Suprapubic skin (tissue), 4 donors: ENCODE measurements at regions not wholly inside any gene's neighbourhood (a gene's known extent, or its start where the extent isn't known, plus 50 kb on each side); places are given as distances from the start of the nearest gene placed in this dataset.

Experiments
- DNase-seq, 2 donors: peaks; one replicate each; pipeline ENCODE4 v3.0.0-alpha.2; 2019; ENCODE audit warnings: low spot score in 2 of 2
- H3K27ac ChIP-seq: fragments of 200-600 bp; sonication (generic); one replicate; pipeline ENCODE4 v1.5.1; 2019
- H3K27me3 ChIP-seq: fragments of 200-600 bp; sonication (generic); one replicate; pipeline ENCODE4 v1.5.1; 2019
- H3K36me3 ChIP-seq: fragments of 200-600 bp; sonication (generic); one replicate; pipeline ENCODE4 v1.5.1; 2019
- H3K4me1 ChIP-seq: fragments of 200-600 bp; sonication (generic); one replicate; pipeline ENCODE4 v1.5.1; 2019
- H3K4me3 ChIP-seq: fragments of 200-600 bp; sonication (generic); one replicate; pipeline ENCODE4 v1.5.1; 2019; ENCODE audit warnings: mild to moderate bottlenecking
- H3K9me3 ChIP-seq: fragments of 200-600 bp; sonication (generic); one replicate; pipeline ENCODE4 v1.5.1; 2019
- EP300 ChIP-seq: sonication (generic); formaldehyde crosslinking; IDR thresholded peaks from one replicate; pipeline ENCODE4 v1.6.1; 2017; ENCODE audit warnings: antibody characterized with exemption
- POLR2A ChIP-seq, 2 donors: fragments of 450-650 bp; IDR thresholded peaks; one replicate each; pipeline ENCODE4 v1.6.1; 2017; ENCODE audit warnings: antibody characterized with exemption in 2 of 2, mild to moderate bottlenecking in 2 of 2, moderate library complexity in 2 of 2
- POLR2AphosphoS5 ChIP-seq, 3 donors: sonication (generic); formaldehyde crosslinking; IDR thresholded peaks; one replicate each; pipeline ENCODE4 v1.6.1; 2017; ENCODE audit warnings: antibody characterized with exemption in 3 of 3
- WGBS: methylation state at CpG from one replicate; pipeline ENCODE4 v1.1.5; 2018; 5-methylcytosine and 5-hydroxymethylcytosine counted together
- TF ChIP-seq, protein P1 (sequence below), 2 donors: fragments of 200-600 bp in 1 of 2; fragments of 450-650 bp in 1 of 2; sonication (generic) in 1 of 2; IDR thresholded peaks; one replicate each; pipeline ENCODE4 v1.5.1; 2016 to 2019; ENCODE audit warnings: antibody characterized with exemption in 2 of 2, mild to moderate bottlenecking in 1 of 2, moderate library complexity in 1 of 2

DNA sequence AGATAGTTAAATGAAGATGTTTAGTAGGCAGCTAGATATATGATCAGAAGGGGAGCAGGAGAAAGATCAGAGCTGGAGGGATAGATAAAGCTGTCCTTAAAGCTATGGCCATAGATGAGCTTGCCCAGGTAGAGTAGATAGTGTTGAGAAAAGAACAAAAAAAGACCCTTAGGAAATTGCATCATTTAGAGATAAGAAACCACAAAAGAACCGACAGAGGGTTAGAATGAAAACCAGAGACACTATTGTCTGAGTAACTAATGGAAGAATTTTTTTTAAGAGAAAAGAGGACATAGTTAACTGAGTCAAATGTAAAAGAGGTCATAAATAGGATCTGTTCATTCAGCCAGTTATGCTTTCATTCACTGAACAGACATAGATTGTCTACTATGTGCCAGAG lies 101.8 kb downstream of the TNFAIP3 start:
- H3K4me1 ChIP-seq: peaks cover 3% of the 10 kb centered on the region
- H3K27me3 ChIP-seq: no peaks in the 10 kb centered on the region
- WGBS: 60% methylated on average over 1 of the region's 1 CpG
- H3K27ac ChIP-seq: no peak overlapping the region
- H3K36me3 ChIP-seq: no peaks in the 10 kb centered on the region
- TF ChIP-seq EP300: no peak
- DNase-seq: no peak
- H3K9me3 ChIP-seq: no peaks in the 10 kb centered on the region
- no peak overlapping the region for H3K4me3 ChIP-seq

DNA sequence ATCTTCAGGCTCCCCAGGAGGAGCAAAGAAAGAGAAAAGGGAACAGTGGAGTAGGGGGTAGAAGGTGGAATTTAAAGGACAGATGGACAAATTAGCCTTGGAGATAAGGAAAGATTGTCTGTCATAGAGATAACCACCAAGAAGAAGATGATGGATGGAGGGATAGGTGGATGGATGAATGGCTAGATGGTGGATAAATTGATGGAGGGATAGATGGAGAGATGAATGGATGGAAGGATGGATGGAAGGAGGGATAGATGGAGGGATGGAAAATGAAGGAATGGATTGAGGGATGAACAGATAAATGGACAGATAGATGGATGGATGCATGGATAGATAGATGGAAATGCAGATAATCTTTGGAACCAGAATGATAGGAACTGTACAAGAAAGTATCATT lies 102.8 kb downstream of the TNFAIP3 start:
- Histone ChIP-seq H3K4me1 (peaks cover 3% of the 10 kb centered on the region), H3K27ac (no peak overlapping the region), H3K36me3 (no peaks in the 10 kb centered on the region), H3K9me3 (no peaks in the 10 kb centered on the region), H3K4me3 (no peak overlapping the region), H3K27me3 (no peaks in the 10 kb centered on the region)
- no peak for DNase-seq
- TF ChIP-seq POLR2A (IDR thresholded peaks at IDR 0.05): no peak
- TF ChIP-seq, protein P1, sequence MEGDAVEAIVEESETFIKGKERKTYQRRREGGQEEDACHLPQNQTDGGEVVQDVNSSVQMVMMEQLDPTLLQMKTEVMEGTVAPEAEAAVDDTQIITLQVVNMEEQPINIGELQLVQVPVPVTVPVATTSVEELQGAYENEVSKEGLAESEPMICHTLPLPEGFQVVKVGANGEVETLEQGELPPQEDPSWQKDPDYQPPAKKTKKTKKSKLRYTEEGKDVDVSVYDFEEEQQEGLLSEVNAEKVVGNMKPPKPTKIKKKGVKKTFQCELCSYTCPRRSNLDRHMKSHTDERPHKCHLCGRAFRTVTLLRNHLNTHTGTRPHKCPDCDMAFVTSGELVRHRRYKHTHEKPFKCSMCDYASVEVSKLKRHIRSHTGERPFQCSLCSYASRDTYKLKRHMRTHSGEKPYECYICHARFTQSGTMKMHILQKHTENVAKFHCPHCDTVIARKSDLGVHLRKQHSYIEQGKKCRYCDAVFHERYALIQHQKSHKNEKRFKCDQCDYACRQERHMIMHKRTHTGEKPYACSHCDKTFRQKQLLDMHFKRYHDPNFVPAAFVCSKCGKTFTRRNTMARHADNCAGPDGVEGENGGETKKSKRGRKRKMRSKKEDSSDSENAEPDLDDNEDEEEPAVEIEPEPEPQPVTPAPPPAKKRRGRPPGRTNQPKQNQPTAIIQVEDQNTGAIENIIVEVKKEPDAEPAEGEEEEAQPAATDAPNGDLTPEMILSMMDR (IDR thresholded peaks at IDR 0.05): no peak

DNA sequence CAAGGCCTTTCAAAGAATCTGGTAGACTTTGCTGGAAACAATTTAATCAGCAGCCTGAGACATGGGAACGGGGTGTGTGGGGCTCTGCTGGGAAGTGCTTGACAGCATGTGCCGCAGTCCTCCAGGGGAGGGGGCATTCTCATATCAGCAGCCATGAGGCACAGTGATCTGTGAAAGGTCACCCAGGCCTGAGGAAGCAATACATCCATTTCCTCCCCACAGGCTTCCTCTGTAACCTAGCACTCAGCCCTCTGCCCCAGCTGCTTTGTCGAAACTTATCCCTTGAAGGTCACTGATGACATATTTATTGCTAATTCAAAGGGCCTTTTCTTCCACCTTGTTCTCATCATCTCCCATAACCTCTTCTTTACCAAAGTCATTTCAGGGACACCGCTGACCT lies 103.3 kb downstream of the TNFAIP3 start:
- H3K27ac ChIP-seq: no peak overlapping the region
- DNase-seq: no peak
- H3K27me3 ChIP-seq: no peaks in the 10 kb centered on the region
- no peak overlapping the region for H3K4me3 ChIP-seq
- H3K9me3 ChIP-seq: no peaks in the 10 kb centered on the region
- peaks cover 3% of the 10 kb centered on the region for H3K4me1 ChIP-seq
- no peaks in the 10 kb centered on the region for H3K36me3 ChIP-seq
- no peak for TF ChIP-seq POLR2AphosphoS5 (IDR thresholded peaks at IDR 0.05)
- TF ChIP-seq, protein P1 (IDR thresholded peaks at IDR 0.05): no peak
- no peak for TF ChIP-seq EP300
- no peak for TF ChIP-seq POLR2A (IDR thresholded peaks at IDR 0.05)
- WGBS: 79% methylated on average over 4 of the region's 4 CpGs

DNA sequence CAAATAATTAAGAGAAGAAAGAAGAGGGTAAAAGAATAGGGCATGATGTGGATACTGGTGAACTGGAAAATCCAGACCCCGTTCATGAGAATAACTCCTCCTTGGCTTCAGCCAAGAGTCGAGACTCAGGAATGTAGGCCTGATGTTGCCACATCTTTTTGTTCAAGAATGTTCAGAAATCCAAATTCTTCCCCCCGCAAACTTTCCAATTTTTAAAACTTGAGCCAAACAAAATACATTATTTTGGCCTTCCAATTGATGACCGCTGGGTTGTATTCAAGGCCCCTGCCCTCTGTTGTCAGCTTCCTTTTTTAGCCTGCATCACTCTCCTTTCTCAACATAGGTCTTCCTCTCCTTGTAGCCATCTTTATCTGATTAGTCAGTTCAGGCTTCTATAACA lies 106.1 kb downstream of the TNFAIP3 start:
- DNase-seq: no peak
- Histone ChIP-seq H3K4me1 (peaks cover 5% of the 10 kb centered on the region), H3K27me3 (no peaks in the 10 kb centered on the region), H3K36me3 (no peaks in the 10 kb centered on the region), H3K4me3 (no peak overlapping the region), H3K27ac (no peak overlapping the region), H3K9me3 (no peaks in the 10 kb centered on the region)
- 76% methylated on average over 4 of the region's 4 CpGs for WGBS
- TF ChIP-seq POLR2AphosphoS5 (IDR thresholded peaks at IDR 0.05): no peak
- no peak for TF ChIP-seq POLR2A (IDR thresholded peaks at IDR 0.05)
- TF ChIP-seq, protein P1 (IDR thresholded peaks at IDR 0.05): no peak
- TF ChIP-seq EP300: no peak

DNA sequence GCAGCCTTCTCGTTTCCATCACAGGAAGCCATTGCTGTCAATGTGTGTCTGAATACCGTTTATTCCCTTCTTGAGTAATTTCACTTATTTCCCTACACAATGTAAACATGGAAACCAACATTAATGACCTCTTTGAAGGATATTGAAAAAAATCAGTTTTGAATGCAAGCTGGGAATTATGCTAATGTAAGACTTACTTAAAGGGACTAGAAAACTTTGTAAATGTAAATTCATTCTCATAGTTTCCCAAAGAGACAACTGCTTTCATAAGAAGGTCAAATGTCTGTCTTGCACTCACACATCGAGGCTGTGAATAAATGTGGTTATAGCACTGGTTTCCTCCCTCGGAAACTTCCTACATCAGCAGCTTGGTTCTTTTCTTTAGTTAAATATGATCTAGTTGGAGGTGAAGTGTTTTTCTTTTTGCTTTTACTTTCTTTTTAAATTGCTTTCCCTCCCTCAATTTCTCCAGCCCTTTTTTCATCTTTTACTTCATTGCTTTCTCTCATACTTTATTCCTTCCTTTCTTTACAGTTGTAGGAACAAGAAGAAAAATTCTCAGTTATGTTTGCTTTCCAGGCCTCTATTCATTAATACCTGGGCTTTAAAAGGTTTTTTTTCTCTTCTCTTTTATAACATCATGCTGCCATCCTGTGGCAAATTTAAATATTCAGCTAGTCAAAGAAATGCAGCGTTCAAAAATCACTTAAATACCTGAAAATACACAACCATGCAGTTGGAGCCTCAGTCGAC lies 108.3 kb downstream of the TNFAIP3 start:
- no peak for TF ChIP-seq POLR2A (IDR thresholded peaks at IDR 0.05)
- TF ChIP-seq, protein P1 (IDR thresholded peaks at IDR 0.05): peak in 1 of 2 donors; percentile 6
- TF ChIP-seq EP300: no peak
- no peak for TF ChIP-seq POLR2AphosphoS5 (IDR thresholded peaks at IDR 0.05)
- Histone ChIP-seq H3K9me3 (no peaks in the 10 kb centered on the region), H3K27ac (no peak overlapping the region), H3K4me3 (no peak overlapping the region), H3K4me1 (peaks cover 7% of the 10 kb centered on the region), H3K36me3 (no peaks in the 10 kb centered on the region), H3K27me3 (no peaks in the 10 kb centered on the region)
- 51% methylated on average over 6 of the region's 6 CpGs for WGBS
- DNase-seq: no peak

DNA sequence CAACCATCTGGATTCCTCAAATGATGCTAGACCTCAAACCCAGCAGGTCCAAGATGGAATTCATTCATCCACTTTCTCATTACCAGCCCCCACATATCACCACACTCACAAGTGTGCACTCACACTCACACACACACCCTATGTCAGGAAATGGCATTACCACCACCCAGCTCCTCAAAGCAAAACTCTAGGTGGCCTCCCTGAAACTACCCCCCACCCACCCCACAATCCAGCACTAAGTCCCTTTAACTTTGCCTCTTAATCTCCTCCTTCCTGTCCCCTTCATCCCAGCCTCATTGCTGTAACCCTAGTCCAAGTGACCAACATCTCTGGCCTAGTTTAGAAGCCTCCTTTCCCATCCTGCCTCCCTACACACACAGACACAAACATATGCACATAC lies 109.4 kb downstream of the TNFAIP3 start:
- Histone ChIP-seq H3K4me3 (no peak overlapping the region), H3K27ac (no peak overlapping the region)

More for the DNA sequence above, 109.4 kb downstream of the TNFAIP3 start:
- H3K36me3 ChIP-seq: no peaks in the 10 kb centered on the region
- TF ChIP-seq EP300: no peak
- TF ChIP-seq POLR2AphosphoS5 (IDR thresholded peaks at IDR 0.05): no peak
- TF ChIP-seq, protein P1 (IDR thresholded peaks at IDR 0.05): no peak
- no peak for TF ChIP-seq POLR2A (IDR thresholded peaks at IDR 0.05)
- no peaks in the 10 kb centered on the region for H3K27me3 ChIP-seq
- no peak for DNase-seq
- H3K4me1 ChIP-seq: peaks cover 7% of the 10 kb centered on the region
- no peaks in the 10 kb centered on the region for H3K9me3 ChIP-seq
